ENCODE measurements at regions not wholly inside any gene's neighbourhood (a gene's known extent, or its start where the extent isn't known, plus 50 kb on each side); places are given as distances from the start of the nearest gene placed in this dataset.

GRCh38 chr9:81370096-81370495, 319.3 kb downstream of the TLE1 start:
- DNase-seq (ENCODE audit: extremely low spot score): no peak
- POLR2A ChIA-PET: no interaction called here
- TF ChIP-seq, protein P1, sequence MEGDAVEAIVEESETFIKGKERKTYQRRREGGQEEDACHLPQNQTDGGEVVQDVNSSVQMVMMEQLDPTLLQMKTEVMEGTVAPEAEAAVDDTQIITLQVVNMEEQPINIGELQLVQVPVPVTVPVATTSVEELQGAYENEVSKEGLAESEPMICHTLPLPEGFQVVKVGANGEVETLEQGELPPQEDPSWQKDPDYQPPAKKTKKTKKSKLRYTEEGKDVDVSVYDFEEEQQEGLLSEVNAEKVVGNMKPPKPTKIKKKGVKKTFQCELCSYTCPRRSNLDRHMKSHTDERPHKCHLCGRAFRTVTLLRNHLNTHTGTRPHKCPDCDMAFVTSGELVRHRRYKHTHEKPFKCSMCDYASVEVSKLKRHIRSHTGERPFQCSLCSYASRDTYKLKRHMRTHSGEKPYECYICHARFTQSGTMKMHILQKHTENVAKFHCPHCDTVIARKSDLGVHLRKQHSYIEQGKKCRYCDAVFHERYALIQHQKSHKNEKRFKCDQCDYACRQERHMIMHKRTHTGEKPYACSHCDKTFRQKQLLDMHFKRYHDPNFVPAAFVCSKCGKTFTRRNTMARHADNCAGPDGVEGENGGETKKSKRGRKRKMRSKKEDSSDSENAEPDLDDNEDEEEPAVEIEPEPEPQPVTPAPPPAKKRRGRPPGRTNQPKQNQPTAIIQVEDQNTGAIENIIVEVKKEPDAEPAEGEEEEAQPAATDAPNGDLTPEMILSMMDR (IDR thresholded peaks at IDR 0.05; ENCODE audit: control extremely low read depth, extremely low read depth, low read depth, missing control alignments): no peak
- CTCF ChIA-PET: no interaction called here

DNA sequence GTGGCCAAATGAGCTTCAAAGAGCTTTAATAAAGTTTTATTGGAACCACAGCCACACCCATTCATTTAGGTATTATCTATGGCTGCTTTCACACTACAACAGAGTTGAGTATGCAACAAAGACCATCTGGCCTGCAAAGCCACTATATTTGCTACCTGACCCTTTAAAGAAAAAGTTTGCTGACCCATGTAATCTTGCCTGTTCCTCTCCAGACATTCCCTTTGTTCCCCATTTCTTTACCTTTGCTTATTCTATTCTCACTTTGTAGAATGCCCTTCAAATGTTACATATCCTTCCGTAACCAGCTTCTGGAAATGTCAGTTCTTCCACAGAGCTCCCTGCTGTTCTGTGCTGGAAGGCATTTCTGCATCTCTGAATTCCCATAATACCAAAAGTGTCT, 320.2 kb downstream of the TLE1 start:
- DNase-seq (ENCODE audit: extremely low spot score): no peak
- ChIA-PET CTCF (no interaction called here), POLR2A (no interaction called here)
- TF ChIP-seq, protein P1 (IDR thresholded peaks at IDR 0.05; ENCODE audit: control extremely low read depth, extremely low read depth, low read depth, missing control alignments): no peak

DNA sequence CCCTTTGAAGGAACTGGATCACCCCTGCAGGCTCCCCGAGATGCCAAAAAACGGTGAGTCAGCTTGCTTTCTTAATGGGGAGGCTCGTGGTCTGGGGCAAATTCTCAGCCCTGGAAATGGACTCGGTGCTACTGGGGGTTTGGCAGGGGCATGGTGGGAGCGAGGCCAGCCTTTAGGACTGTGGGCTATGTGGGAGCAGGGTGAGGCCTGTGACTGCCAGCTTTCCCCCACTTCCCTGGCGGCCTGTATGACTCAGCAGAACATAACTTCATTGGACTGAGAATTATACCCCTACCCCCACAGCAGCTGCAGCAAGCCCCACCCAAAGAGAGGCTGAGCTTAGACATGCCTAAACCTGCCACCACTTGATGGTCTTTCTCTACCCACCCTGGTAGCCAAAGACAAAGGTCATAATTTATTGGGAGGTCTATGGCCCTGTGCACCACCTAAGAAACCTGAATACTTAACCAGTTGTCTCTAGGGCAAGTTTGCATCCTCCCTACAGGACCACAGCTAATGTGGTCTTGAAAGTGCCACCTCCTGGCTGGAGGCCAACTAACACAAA, 325.3 kb downstream of the TLE1 start:
- TF ChIP-seq, protein P1 (IDR thresholded peaks at IDR 0.05; ENCODE audit: control extremely low read depth, extremely low read depth, low read depth, missing control alignments): no peak
- no peak for DNase-seq (ENCODE audit: extremely low spot score)
- POLR2A ChIA-PET: no interaction called here
- CTCF ChIA-PET: no interaction called here

DNA sequence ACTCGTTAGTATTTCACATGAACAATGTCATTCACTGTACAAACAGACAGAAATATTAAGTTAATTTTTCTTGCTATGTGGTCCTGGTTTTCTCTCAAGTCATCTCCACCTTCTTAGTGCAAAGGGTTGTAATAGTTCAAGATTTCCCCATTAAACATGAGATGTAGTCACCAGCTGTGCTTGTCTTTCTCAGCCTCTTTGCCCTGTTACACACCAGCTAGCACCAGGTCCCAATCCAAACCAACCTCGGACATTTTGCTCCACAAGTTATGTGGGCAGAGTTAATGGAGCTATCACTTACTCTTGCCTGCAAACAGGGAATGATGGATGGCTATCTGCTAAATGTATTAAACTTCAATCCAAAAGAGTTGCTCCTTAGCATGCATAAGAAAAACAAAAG, 328.1 kb downstream of the TLE1 start:
- TF ChIP-seq, protein P1 (IDR thresholded peaks at IDR 0.05; ENCODE audit: control extremely low read depth, extremely low read depth, low read depth, missing control alignments): no peak
- no peak for DNase-seq (ENCODE audit: extremely low spot score)
- CTCF ChIA-PET: interaction anchor here (0.8 to 1.3 kb wide), 2 partner anchors 11 to 346 kb away, joined by 3 to 4 read pairs; no protein-coding TSS in a partner anchor
- POLR2A ChIA-PET: no interaction called here

GRCh38 chr9:81351166-81351565, 338.2 kb downstream of the TLE1 start:
- CTCF ChIA-PET: interaction anchor here (1.8 kb wide), 1 partner anchor 10 kb away, joined by 4 read pairs; no protein-coding TSS in a partner anchor
- DNase-seq (ENCODE audit: extremely low spot score): no peak
- TF ChIP-seq, protein P1 (IDR thresholded peaks at IDR 0.05; ENCODE audit: control extremely low read depth, extremely low read depth, low read depth, missing control alignments): no peak
- POLR2A ChIA-PET: no interaction called here

GRCh38 chr9:81344366-81344765, 345.0 kb downstream of the TLE1 start:
- CTCF ChIA-PET: no interaction called here
- TF ChIP-seq, protein P1 (IDR thresholded peaks at IDR 0.05; ENCODE audit: control extremely low read depth, extremely low read depth, low read depth, missing control alignments): no peak
- DNase-seq (ENCODE audit: extremely low spot score): no peak
- POLR2A ChIA-PET: no interaction called here

Data from GM10248 (cell line).